Vagina (tissue), 2 donors: ENCODE measurements at regions not wholly inside any gene's neighbourhood (a gene's known extent, or its start where the extent isn't known, plus 50 kb on each side); places are given as distances from the start of the nearest gene placed in this dataset.
"Not testable (repeated sequence)": the region's sequence is repeated elsewhere in the genome, so short reads cannot be mapped to it uniquely, and the experiment has no call there.

Experiments used
- CTCF ChIP-seq, 3 experiments: fragments of 450-650 bp in 2 of 3; fragments of 200-600 bp in 1 of 3; sonication (generic) in 1 of 3; IDR thresholded peaks; one replicate each; pipeline ENCODE4 v1.5.1; 2017 to 2019; ENCODE audit warnings: antibody characterized with exemption in 3 of 3, mild to moderate bottlenecking in 2 of 3, moderate library complexity in 2 of 3
- POLR2A ChIP-seq, 2 donors: fragments of 450-650 bp; IDR thresholded peaks; one replicate each; pipeline ENCODE4 v1.6.1; 2017; ENCODE audit warnings: antibody characterized with exemption in 2 of 2, mild to moderate bottlenecking in 2 of 2, moderate library complexity in 2 of 2
- POLR2AphosphoS5 ChIP-seq, 2 donors: sonication (generic); formaldehyde crosslinking; IDR thresholded peaks; one replicate each; pipeline ENCODE4 v1.9.0; 2017; ENCODE audit warnings: antibody characterized with exemption in 2 of 2, mild to moderate bottlenecking in 2 of 2, low read depth in 1 of 2; ENCODE audit not compliant: insufficient read depth in 1 of 2

- not testable (repeated sequence) for TF ChIP-seq CTCF (IDR thresholded peaks at IDR 0.05); POLR2AphosphoS5 (IDR thresholded peaks at IDR 0.05; ENCODE audit: insufficient read depth in 1 of 2, low read depth in 1 of 2); POLR2A (IDR thresholded peaks at IDR 0.05)
These were observed 63.0 kb upstream of the THOC3 start for GRCh38 chr5:176031118-176031510.
